Keratinocyte (primary cell): ENCODE measurements at regions not wholly inside any gene's neighbourhood (a gene's known extent, or its start where the extent isn't known, plus 50 kb on each side); places are given as distances from the start of the nearest gene placed in this dataset.

Source experiments
- EZH2 ChIP-seq: IDR thresholded peaks from one replicate; pipeline ENCODE4 v1.6.1; 2012; ENCODE audit warnings: inconsistent platforms, mild to moderate bottlenecking, low read length, moderate library complexity
- TF ChIP-seq, protein P1 (sequence below), 3 experiments: IDR thresholded peaks in 1 of 3; conservative IDR thresholded peaks in 1 of 3; optimal IDR thresholded peaks in 1 of 3; 2 replicates in 2 of 3; 3 replicates in 1 of 3; pipeline versions ENCODE3 to v1.5.1; 2011; ENCODE audit warnings: low read length in 3 of 3, mild to moderate bottlenecking in 3 of 3, moderate library complexity in 2 of 3, control low read depth in 1 of 3, inconsistent platforms in 1 of 3; ENCODE audit not compliant: insufficient read depth in 2 of 3; ENCODE audit errors: extremely low read depth in 1 of 3

DNA sequence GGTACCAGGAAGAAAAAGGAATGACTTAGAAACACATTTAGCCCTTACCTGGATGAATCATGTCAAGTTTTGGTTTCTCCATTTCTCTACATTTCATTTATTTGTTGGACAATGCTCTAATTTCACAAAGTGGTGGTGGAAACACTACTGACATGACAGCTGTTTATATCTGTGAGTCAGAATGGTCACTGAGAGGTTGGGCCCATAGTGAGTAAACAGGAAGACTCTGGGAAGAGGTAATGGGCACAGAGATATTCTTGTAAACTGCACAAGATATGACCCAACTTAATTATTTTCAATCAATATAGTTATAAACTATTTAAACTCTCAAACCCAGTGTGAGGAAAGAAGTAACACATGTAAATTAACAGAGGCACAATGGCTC lies 176.3 kb upstream of the MEOX2 start:
- TF ChIP-seq, protein P1, sequence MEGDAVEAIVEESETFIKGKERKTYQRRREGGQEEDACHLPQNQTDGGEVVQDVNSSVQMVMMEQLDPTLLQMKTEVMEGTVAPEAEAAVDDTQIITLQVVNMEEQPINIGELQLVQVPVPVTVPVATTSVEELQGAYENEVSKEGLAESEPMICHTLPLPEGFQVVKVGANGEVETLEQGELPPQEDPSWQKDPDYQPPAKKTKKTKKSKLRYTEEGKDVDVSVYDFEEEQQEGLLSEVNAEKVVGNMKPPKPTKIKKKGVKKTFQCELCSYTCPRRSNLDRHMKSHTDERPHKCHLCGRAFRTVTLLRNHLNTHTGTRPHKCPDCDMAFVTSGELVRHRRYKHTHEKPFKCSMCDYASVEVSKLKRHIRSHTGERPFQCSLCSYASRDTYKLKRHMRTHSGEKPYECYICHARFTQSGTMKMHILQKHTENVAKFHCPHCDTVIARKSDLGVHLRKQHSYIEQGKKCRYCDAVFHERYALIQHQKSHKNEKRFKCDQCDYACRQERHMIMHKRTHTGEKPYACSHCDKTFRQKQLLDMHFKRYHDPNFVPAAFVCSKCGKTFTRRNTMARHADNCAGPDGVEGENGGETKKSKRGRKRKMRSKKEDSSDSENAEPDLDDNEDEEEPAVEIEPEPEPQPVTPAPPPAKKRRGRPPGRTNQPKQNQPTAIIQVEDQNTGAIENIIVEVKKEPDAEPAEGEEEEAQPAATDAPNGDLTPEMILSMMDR (optimal IDR thresholded peaks at IDR 0.05 in 1 of 3, IDR thresholded peaks at IDR 0.05 in 1 of 3, conservative IDR thresholded peaks at IDR 0.05 in 1 of 3; ENCODE audit: extremely low read depth in 1 of 3, insufficient read depth in 2 of 3, low read length in 3 of 3): no peak
- no peak for TF ChIP-seq EZH2
